Keratinocyte (primary cell): ENCODE measurements at regions not wholly inside any gene's neighbourhood (a gene's known extent, or its start where the extent isn't known, plus 50 kb on each side); places are given as distances from the start of the nearest gene placed in this dataset.

Experiments
- EZH2 ChIP-seq: IDR thresholded peaks from one replicate; pipeline ENCODE4 v1.6.1; 2012; ENCODE audit warnings: inconsistent platforms, mild to moderate bottlenecking, low read length, moderate library complexity
- TF ChIP-seq, protein P1 (sequence below), 3 experiments: IDR thresholded peaks in 1 of 3; conservative IDR thresholded peaks in 1 of 3; optimal IDR thresholded peaks in 1 of 3; 2 replicates in 2 of 3; 3 replicates in 1 of 3; pipeline versions ENCODE3 to v1.5.1; 2011; ENCODE audit warnings: low read length in 3 of 3, mild to moderate bottlenecking in 3 of 3, moderate library complexity in 2 of 3, control low read depth in 1 of 3, inconsistent platforms in 1 of 3; ENCODE audit not compliant: insufficient read depth in 2 of 3; ENCODE audit errors: extremely low read depth in 1 of 3

DNA sequence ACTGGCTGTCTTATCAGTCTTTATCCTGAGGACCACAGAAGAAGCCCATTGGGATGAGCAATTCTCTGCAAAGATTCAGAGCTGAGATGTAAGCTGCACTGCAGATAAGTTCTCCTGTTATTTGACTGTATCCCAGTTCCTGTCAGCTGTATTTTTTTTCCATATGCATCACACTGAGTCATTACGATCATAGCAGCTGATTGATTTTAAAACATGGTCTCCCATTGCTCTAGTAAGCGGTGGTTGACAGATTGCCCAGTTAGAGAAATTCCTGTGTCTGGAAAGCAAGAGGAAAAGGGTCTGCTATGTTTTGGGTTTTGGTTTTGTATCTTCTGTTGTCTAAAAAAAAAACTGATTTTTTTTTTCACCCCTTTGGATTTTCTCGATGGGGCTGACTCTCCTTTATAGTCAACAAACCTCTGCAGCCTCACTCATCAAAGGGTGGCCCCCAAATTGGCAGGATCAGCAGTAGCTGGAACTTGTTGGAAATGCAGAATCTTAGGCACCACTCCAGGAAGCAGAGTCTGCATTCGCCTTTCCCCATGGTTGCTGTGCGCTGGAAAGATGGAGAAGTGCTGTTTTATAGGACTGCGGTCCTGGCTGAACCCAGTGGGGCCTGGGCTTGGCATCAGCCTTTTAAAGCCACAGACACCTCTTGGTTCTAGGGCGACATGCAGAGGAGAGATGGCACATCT, 220.1 kb upstream of the MPHOSPH6 start:
- TF ChIP-seq, protein P1, sequence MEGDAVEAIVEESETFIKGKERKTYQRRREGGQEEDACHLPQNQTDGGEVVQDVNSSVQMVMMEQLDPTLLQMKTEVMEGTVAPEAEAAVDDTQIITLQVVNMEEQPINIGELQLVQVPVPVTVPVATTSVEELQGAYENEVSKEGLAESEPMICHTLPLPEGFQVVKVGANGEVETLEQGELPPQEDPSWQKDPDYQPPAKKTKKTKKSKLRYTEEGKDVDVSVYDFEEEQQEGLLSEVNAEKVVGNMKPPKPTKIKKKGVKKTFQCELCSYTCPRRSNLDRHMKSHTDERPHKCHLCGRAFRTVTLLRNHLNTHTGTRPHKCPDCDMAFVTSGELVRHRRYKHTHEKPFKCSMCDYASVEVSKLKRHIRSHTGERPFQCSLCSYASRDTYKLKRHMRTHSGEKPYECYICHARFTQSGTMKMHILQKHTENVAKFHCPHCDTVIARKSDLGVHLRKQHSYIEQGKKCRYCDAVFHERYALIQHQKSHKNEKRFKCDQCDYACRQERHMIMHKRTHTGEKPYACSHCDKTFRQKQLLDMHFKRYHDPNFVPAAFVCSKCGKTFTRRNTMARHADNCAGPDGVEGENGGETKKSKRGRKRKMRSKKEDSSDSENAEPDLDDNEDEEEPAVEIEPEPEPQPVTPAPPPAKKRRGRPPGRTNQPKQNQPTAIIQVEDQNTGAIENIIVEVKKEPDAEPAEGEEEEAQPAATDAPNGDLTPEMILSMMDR (optimal IDR thresholded peaks at IDR 0.05 in 1 of 3, IDR thresholded peaks at IDR 0.05 in 1 of 3, conservative IDR thresholded peaks at IDR 0.05 in 1 of 3; ENCODE audit: extremely low read depth in 1 of 3, insufficient read depth in 2 of 3, low read length in 3 of 3) = no peak
- TF ChIP-seq EZH2 = no peak
